ENCODE measurements at regions not wholly inside any gene's neighbourhood (a gene's known extent, or its start where the extent isn't known, plus 50 kb on each side); places are given as distances from the start of the nearest gene placed in this dataset.

GRCh38 chr12:84159260-84159659 lies 753.3 kb downstream of the SLC6A15 start:
- ATAC-seq = no peak
- TF ChIP-seq ISL1 (CRISPR knock-in tag; IDR thresholded peaks at IDR 0.05) (no peak), CSDC2 (CRISPR knock-in tag; IDR thresholded peaks at IDR 0.05) (no peak), TSHZ2 (CRISPR knock-in tag; IDR thresholded peaks at IDR 0.05) (no peak), ZNF565 (CRISPR knock-in tag; conservative IDR thresholded peaks at IDR 0.05; ENCODE audit: low read depth) (no peak), ZFP30 (CRISPR knock-in tag; IDR thresholded peaks at IDR 0.05) (no peak), ZFP3 (CRISPR knock-in tag; IDR thresholded peaks at IDR 0.05) (no peak), BACH2 (CRISPR knock-in tag; IDR thresholded peaks at IDR 0.05; ENCODE audit: borderline replicate concordance) (no peak), PPARA (CRISPR knock-in tag; IDR thresholded peaks at IDR 0.05; ENCODE audit: borderline replicate concordance) (no peak), ARNTL (CRISPR knock-in tag; IDR thresholded peaks at IDR 0.05; ENCODE audit: borderline replicate concordance, low read depth) (no peak), ZNF70 (CRISPR knock-in tag; IDR thresholded peaks at IDR 0.05) (no peak), RARB (CRISPR knock-in tag; IDR thresholded peaks at IDR 0.05) (no peak), SNAI2 (CRISPR knock-in tag; IDR thresholded peaks at IDR 0.05) (no peak), TOX (CRISPR knock-in tag; IDR thresholded peaks at IDR 0.05; ENCODE audit: borderline replicate concordance) (no peak), PATZ1 (CRISPR knock-in tag; IDR thresholded peaks at IDR 0.05; ENCODE audit: borderline replicate concordance) (no peak), ZC3H10 (CRISPR knock-in tag; IDR thresholded peaks at IDR 0.05) (no peak), ESRRG (CRISPR knock-in tag; IDR thresholded peaks at IDR 0.05) (no peak)

GRCh38 chr12:84157170-84157569 lies 755.4 kb downstream of the SLC6A15 start:
- peak; percentile 41; the same call in 2 of the 3 replicates for ATAC-seq

More at GRCh38 chr12:84157170-84157569, 755.4 kb downstream of the SLC6A15 start:
- TF ChIP-seq PPARA (CRISPR knock-in tag; IDR thresholded peaks at IDR 0.05; ENCODE audit: borderline replicate concordance) (no peak), ZNF8 (CRISPR knock-in tag; IDR thresholded peaks at IDR 0.05) (0 out of 2 replicates have a peak, but pooled peaks have one; percentile 23), ARNTL (CRISPR knock-in tag; IDR thresholded peaks at IDR 0.05; ENCODE audit: borderline replicate concordance, low read depth) (0 out of 2 replicates have a peak, but pooled peaks have one; percentile 35), CSDC2 (CRISPR knock-in tag; IDR thresholded peaks at IDR 0.05) (no peak), OSR1 (CRISPR knock-in tag; IDR thresholded peaks at IDR 0.05) (no peak), CREB5 (CRISPR knock-in tag; IDR thresholded peaks at IDR 0.05; ENCODE audit: low read depth) (no peak), BACH2 (CRISPR knock-in tag; IDR thresholded peaks at IDR 0.05; ENCODE audit: borderline replicate concordance) (no peak), GLIS3 (CRISPR knock-in tag; IDR thresholded peaks at IDR 0.05) (no peak), TOX (CRISPR knock-in tag; IDR thresholded peaks at IDR 0.05; ENCODE audit: borderline replicate concordance) (no peak), ZFP3 (CRISPR knock-in tag; IDR thresholded peaks at IDR 0.05) (no peak), PATZ1 (CRISPR knock-in tag; IDR thresholded peaks at IDR 0.05; ENCODE audit: borderline replicate concordance) (no peak), ZNF70 (CRISPR knock-in tag; IDR thresholded peaks at IDR 0.05) (peak; percentile 25; the same call in 1 of the 2 replicates), POU6F1 (CRISPR knock-in tag; IDR thresholded peaks at IDR 0.05; ENCODE audit: borderline replicate concordance, low read depth) (no peak), ESRRG (CRISPR knock-in tag; IDR thresholded peaks at IDR 0.05) (no peak), TCF4 (CRISPR knock-in tag; IDR thresholded peaks at IDR 0.05; ENCODE audit: borderline replicate concordance) (peak; percentile 59; the same call in 1 of the 2 replicates), SNAI2 (CRISPR knock-in tag; IDR thresholded peaks at IDR 0.05) (no peak), ZC3H10 (CRISPR knock-in tag; IDR thresholded peaks at IDR 0.05) (no peak), ISL1 (CRISPR knock-in tag; IDR thresholded peaks at IDR 0.05) (peak; percentile 87), ZNF565 (CRISPR knock-in tag; conservative IDR thresholded peaks at IDR 0.05; ENCODE audit: low read depth) (no peak), CSRNP3 (CRISPR knock-in tag; IDR thresholded peaks at IDR 0.05) (no peak), TSHZ2 (CRISPR knock-in tag; IDR thresholded peaks at IDR 0.05) (no peak), RARB (CRISPR knock-in tag; IDR thresholded peaks at IDR 0.05) (no peak), ZFP30 (CRISPR knock-in tag; IDR thresholded peaks at IDR 0.05) (no peak)

Data from SK-N-SH treated with all-trans-retinoic acid at 6 μM for 48 hours (cell line).